ENCODE measurements at regions not wholly inside any gene's neighbourhood (a gene's known extent, or its start where the extent isn't known, plus 50 kb on each side); places are given as distances from the start of the nearest gene placed in this dataset.
"Not testable (repeated sequence)": the region's sequence is repeated elsewhere in the genome, so short reads cannot be mapped to it uniquely, and the experiment has no call there.

- no peak for DNase-seq
Observed at GRCh38 chr12:17352164-17352563, 737.8 kb downstream of the RERGL start.

GRCh38 chr12:17348311-17348710, 741.7 kb downstream of the RERGL start:
- no peak for DNase-seq

- no peak for DNase-seq
Observed at GRCh38 chr12:17344649-17345048, 738.7 kb upstream of the LMO3 start.

GRCh38 chr12:17342381-17342961, 736.5 kb upstream of the LMO3 start:
- no peak for DNase-seq

- no peak for DNase-seq
Observed at GRCh38 chr12:17335487-17335886, 729.5 kb upstream of the LMO3 start.

GRCh38 chr12:17334784-17335183, 728.8 kb upstream of the LMO3 start:
- no peak for DNase-seq

- no peak for DNase-seq
Observed at GRCh38 chr12:17333287-17333686, 727.3 kb upstream of the LMO3 start.

- no peak for DNase-seq
Observed at GRCh38 chr12:17326649-17327048, 720.7 kb upstream of the LMO3 start.

- no peak for DNase-seq
Observed at GRCh38 chr12:17322090-17322489, 716.1 kb upstream of the LMO3 start.

GRCh38 chr12:17304503-17305347, 698.8 kb upstream of the LMO3 start:
- no peak for DNase-seq

GRCh38 chr12:17302001-17302400, 696.0 kb upstream of the LMO3 start:
- DNase-seq = no peak

- no peak for DNase-seq
Observed at GRCh38 chr12:17301544-17301943, 695.6 kb upstream of the LMO3 start.

GRCh38 chr12:17296882-17297281, 690.9 kb upstream of the LMO3 start:
- no peak for DNase-seq

GRCh38 chr12:17286874-17287273, 680.9 kb upstream of the LMO3 start:
- DNase-seq = no peak

- DNase-seq = no peak
Observed at GRCh38 chr12:17284873-17285272, 678.9 kb upstream of the LMO3 start.

- DNase-seq = no peak
Observed at GRCh38 chr12:17283563-17283962, 677.6 kb upstream of the LMO3 start.

GRCh38 chr12:17282169-17282568, 676.2 kb upstream of the LMO3 start:
- DNase-seq = not testable (repeated sequence)

- DNase-seq = no peak
Observed at GRCh38 chr12:17278946-17279345, 673.0 kb upstream of the LMO3 start.

GRCh38 chr12:17276196-17276595, 670.2 kb upstream of the LMO3 start:
- no peak for DNase-seq

GRCh38 chr12:17266856-17267255, 660.9 kb upstream of the LMO3 start:
- no peak for DNase-seq

- DNase-seq = no peak
Observed at GRCh38 chr12:17264603-17265002, 658.6 kb upstream of the LMO3 start.

- DNase-seq = no peak
Observed at GRCh38 chr12:17239874-17240273, 633.9 kb upstream of the LMO3 start.

- DNase-seq = no peak
Observed at GRCh38 chr12:17235996-17236395, 630.0 kb upstream of the LMO3 start.

GRCh38 chr12:17215759-17216570, 610.0 kb upstream of the LMO3 start:
- peak; percentile 97 for DNase-seq

Data from NCI-H446 treated with DMSO at 0.1 percent for 48 hours (cell line).